Adrenal gland (tissue), 9 donors: ENCODE measurements at regions not wholly inside any gene's neighbourhood (a gene's known extent, or its start where the extent isn't known, plus 50 kb on each side); places are given as distances from the start of the nearest gene placed in this dataset.

Experiments
- DNase-seq, 7 donors: peaks; one replicate each; pipeline ENCODE4 v3.0.0-alpha.2; 2019 to 2020
- H3K27ac ChIP-seq, 5 donors: fragments of 200-600 bp; sonication (generic) in 4 of 5; 1 replicate in 3 of 5; 2 replicates in 2 of 5; pipeline versions ENCODE4 v1.5.1 to v1.8.0; 2016 to 2020; ENCODE audit warnings: mild to moderate bottlenecking in 1 of 5
- H3K27me3 ChIP-seq: fragments of 200-600 bp; 2 replicates; pipeline ENCODE4 v1.8.0; 2021
- H3K36me3 ChIP-seq, 2 donors: fragments of 200-600 bp; replicated peaks in 1 of 2; 1 replicate in 1 of 2; 2 replicates in 1 of 2; pipeline versions ENCODE4 v1.5.1 to v1.8.0; 2018 to 2022
- H3K4me1 ChIP-seq, 2 donors: fragments of 200-600 bp; replicated peaks in 1 of 2; 1 replicate in 1 of 2; 2 replicates in 1 of 2; pipeline versions ENCODE4 v1.5.1 to v1.8.0; 2018 to 2021
- H3K4me3 ChIP-seq, 4 donors: fragments of 200-600 bp; sonication (generic) in 3 of 4; one replicate each; pipeline ENCODE4 v1.5.1; 2016 to 2018
- H3K9me3 ChIP-seq, 3 donors: fragments of 200-600 bp; sonication (generic) in 1 of 3; replicated peaks in 1 of 3; 1 replicate in 2 of 3; 2 replicates in 1 of 3; pipeline versions ENCODE4 v1.5.1 to v1.8.0; 2016 to 2021
- POLR2A ChIP-seq, 2 donors: fragments of 450-650 bp; IDR thresholded peaks; one replicate each; pipeline ENCODE4 v1.6.1; 2017; ENCODE audit warnings: antibody characterized with exemption in 2 of 2, mild to moderate bottlenecking in 2 of 2, moderate library complexity in 1 of 2
- WGBS, 4 donors: extraction: QIAGEN DNeasy Blood & Tissue Kit in 2 of 4; methylation state at CpG; one replicate each; pipeline versions ENCODE4 v1.1.5 to v1.1.7; 2013 to 2017; 5-methylcytosine and 5-hydroxymethylcytosine counted together
- intact Hi-C, 2 donors: fragments of 100-400 bp; cut with DNase I; formaldehyde crosslinking; loops; one replicate each; pipeline versions ENCODE4 v1.14.1 to v1.15.0; 2022 to 2023
- TF ChIP-seq, protein P1 (sequence below), 6 experiments: fragments of 450-650 bp in 4 of 6; fragments of 200-600 bp in 2 of 6; sonication (generic) in 1 of 6; IDR thresholded peaks; 1 replicate in 5 of 6; 2 replicates in 1 of 6; pipeline versions ENCODE4 v1.5.1 to v1.8.0; 2016 to 2021; ENCODE audit warnings: antibody characterized with exemption in 6 of 6, mild to moderate bottlenecking in 2 of 6, moderate library complexity in 1 of 6
- donor health status: healthy with polysubstance abuse.
- donor health status: Bipolar disorder and iron deficiency.
- donor health status: DM: yes; HTN: yes; CAD: no.
- donor health status: DM: no; HTN: no; CAD: no.
- donor health status: DM: no; HTN: no; CAD: no.

GRCh38 chr20:48538058-48538825 is 289.6 kb downstream of the PREX1 start:
- intact Hi-C loops = no loop called here

GRCh38 chr20:48536206-48536605 is 291.6 kb downstream of the PREX1 start:
- WGBS, 4 donors = 60 to 79% (median 69%) methylated on average over 2 of the region's 2 CpGs
- H3K4me3 ChIP-seq = no peak overlapping the region
- no peak for DNase-seq

More at GRCh38 chr20:48538058-48538825, 289.6 kb downstream of the PREX1 start:
- no peaks in the 10 kb centered on the region for H3K36me3 ChIP-seq
- 57 to 62% (median 59%) methylated on average over 10 of the region's 10 CpGs for WGBS, 4 donors
- DNase-seq = no peak
- no peak overlapping the region for H3K4me3 ChIP-seq
- no peaks in the 10 kb centered on the region for H3K4me1 ChIP-seq
- no peaks in the 10 kb centered on the region for H3K9me3 ChIP-seq
- TF ChIP-seq, protein P1, sequence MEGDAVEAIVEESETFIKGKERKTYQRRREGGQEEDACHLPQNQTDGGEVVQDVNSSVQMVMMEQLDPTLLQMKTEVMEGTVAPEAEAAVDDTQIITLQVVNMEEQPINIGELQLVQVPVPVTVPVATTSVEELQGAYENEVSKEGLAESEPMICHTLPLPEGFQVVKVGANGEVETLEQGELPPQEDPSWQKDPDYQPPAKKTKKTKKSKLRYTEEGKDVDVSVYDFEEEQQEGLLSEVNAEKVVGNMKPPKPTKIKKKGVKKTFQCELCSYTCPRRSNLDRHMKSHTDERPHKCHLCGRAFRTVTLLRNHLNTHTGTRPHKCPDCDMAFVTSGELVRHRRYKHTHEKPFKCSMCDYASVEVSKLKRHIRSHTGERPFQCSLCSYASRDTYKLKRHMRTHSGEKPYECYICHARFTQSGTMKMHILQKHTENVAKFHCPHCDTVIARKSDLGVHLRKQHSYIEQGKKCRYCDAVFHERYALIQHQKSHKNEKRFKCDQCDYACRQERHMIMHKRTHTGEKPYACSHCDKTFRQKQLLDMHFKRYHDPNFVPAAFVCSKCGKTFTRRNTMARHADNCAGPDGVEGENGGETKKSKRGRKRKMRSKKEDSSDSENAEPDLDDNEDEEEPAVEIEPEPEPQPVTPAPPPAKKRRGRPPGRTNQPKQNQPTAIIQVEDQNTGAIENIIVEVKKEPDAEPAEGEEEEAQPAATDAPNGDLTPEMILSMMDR (IDR thresholded peaks at IDR 0.05) = no peak
- H3K27ac ChIP-seq = no peak overlapping the region
- peaks cover 4% of the 10 kb centered on the region for H3K27me3 ChIP-seq

GRCh38 chr20:48535556-48535955 is 292.2 kb downstream of the PREX1 start:
- TF ChIP-seq POLR2A (IDR thresholded peaks at IDR 0.05) = no peak
- TF ChIP-seq, protein P1 (IDR thresholded peaks at IDR 0.05) = no peak
- Histone ChIP-seq H3K4me3 (no peak overlapping the region), H3K36me3 (no peaks in the 10 kb centered on the region), H3K9me3 (no peaks in the 10 kb centered on the region), H3K4me1 (no peaks in the 10 kb centered on the region), H3K27ac (no peak overlapping the region), H3K27me3 (no peaks in the 10 kb centered on the region)
- DNase-seq = no peak
- 82 to 92% (median 86%) methylated on average over 5 of the region's 5 CpGs for WGBS, 4 donors
- intact Hi-C loops = no loop called here

More at GRCh38 chr20:48536206-48536605, 291.6 kb downstream of the PREX1 start:
- H3K27me3 ChIP-seq = no peaks in the 10 kb centered on the region
- H3K27ac ChIP-seq = no peak overlapping the region
- intact Hi-C loops = no loop called here
- H3K36me3 ChIP-seq = no peaks in the 10 kb centered on the region
- TF ChIP-seq POLR2A (IDR thresholded peaks at IDR 0.05) = no peak
- TF ChIP-seq, protein P1 (IDR thresholded peaks at IDR 0.05) = no peak
- H3K4me1 ChIP-seq = no peaks in the 10 kb centered on the region
- H3K9me3 ChIP-seq = no peaks in the 10 kb centered on the region

- Histone ChIP-seq H3K27me3 (no peaks in the 10 kb centered on the region), H3K27ac (no peak overlapping the region), H3K9me3 (no peaks in the 10 kb centered on the region), H3K4me3 (no peak overlapping the region), H3K4me1 (no peaks in the 10 kb centered on the region), H3K36me3 (no peaks in the 10 kb centered on the region)
- 65 to 82% (median 78%) methylated on average over 2 of the region's 2 CpGs for WGBS, 4 donors
- no peak for DNase-seq
- intact Hi-C loops = no loop called here
- TF ChIP-seq, protein P1 (IDR thresholded peaks at IDR 0.05) = no peak
- TF ChIP-seq POLR2A (IDR thresholded peaks at IDR 0.05) = no peak
Observed at GRCh38 chr20:48532028-48532427, 295.8 kb downstream of the PREX1 start.
